OCI-LY3 (cell line): ENCODE measurements at regions not wholly inside any gene's neighbourhood (a gene's known extent, or its start where the extent isn't known, plus 50 kb on each side); places are given as distances from the start of the nearest gene placed in this dataset.
"Not testable (repeated sequence)": the region's sequence is repeated elsewhere in the genome, so short reads cannot be mapped to it uniquely, and the experiment has no call there.

Experiments used
- EZH2phosphoT487 ChIP-seq: fragments of 200-600 bp; shearing (Covaris generic); IDR thresholded peaks from 2 replicates; pipeline ENCODE4 v1.6.1; 2018; ENCODE audit warnings: antibody characterized with exemption, mixed run types, low read depth
- TF ChIP-seq, protein P1 (sequence below): fragments of 200-600, 300-600 bp; sonication (generic); IDR thresholded peaks from 2 replicates; pipeline ENCODE4 v1.5.1; 2014; ENCODE audit warnings: antibody characterized with exemption, low read length, low read depth

- TF ChIP-seq, protein P1, sequence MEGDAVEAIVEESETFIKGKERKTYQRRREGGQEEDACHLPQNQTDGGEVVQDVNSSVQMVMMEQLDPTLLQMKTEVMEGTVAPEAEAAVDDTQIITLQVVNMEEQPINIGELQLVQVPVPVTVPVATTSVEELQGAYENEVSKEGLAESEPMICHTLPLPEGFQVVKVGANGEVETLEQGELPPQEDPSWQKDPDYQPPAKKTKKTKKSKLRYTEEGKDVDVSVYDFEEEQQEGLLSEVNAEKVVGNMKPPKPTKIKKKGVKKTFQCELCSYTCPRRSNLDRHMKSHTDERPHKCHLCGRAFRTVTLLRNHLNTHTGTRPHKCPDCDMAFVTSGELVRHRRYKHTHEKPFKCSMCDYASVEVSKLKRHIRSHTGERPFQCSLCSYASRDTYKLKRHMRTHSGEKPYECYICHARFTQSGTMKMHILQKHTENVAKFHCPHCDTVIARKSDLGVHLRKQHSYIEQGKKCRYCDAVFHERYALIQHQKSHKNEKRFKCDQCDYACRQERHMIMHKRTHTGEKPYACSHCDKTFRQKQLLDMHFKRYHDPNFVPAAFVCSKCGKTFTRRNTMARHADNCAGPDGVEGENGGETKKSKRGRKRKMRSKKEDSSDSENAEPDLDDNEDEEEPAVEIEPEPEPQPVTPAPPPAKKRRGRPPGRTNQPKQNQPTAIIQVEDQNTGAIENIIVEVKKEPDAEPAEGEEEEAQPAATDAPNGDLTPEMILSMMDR, result not testable (repeated sequence)
- TF ChIP-seq EZH2phosphoT487, result not testable (repeated sequence)
Measured at GRCh38 chr17:21570427-21570826, 121.9 kb upstream of the KCNJ18 start.
